Upper lobe of left lung (tissue), 4 donors: ENCODE measurements at regions not wholly inside any gene's neighbourhood (a gene's known extent, or its start where the extent isn't known, plus 50 kb on each side); places are given as distances from the start of the nearest gene placed in this dataset.

Experiments
- EP300 ChIP-seq, 4 donors: sonication (generic); formaldehyde crosslinking; IDR thresholded peaks; one replicate each; pipeline ENCODE4 v1.5.1; 2017; ENCODE audit warnings: antibody characterized with exemption in 4 of 4, control low read depth in 2 of 4
- POLR2A ChIP-seq, 4 donors: fragments of 450-650 bp; IDR thresholded peaks; one replicate each; pipeline ENCODE4 v1.5.1; 2016 to 2017; ENCODE audit warnings: antibody characterized with exemption in 4 of 4, mild to moderate bottlenecking in 2 of 4
- POLR2AphosphoS5 ChIP-seq, 2 donors: sonication (generic); formaldehyde crosslinking; IDR thresholded peaks; one replicate each; pipeline ENCODE4 v1.5.1; 2017; ENCODE audit warnings: antibody characterized with exemption in 2 of 2
- TF ChIP-seq, protein P1 (sequence below), 6 experiments: fragments of 450-650 bp in 4 of 6; fragments of 200-600 bp in 2 of 6; sonication (generic) in 2 of 6; IDR thresholded peaks; one replicate each; pipeline ENCODE4 v1.5.1; 2016 to 2019; ENCODE audit warnings: antibody characterized with exemption in 6 of 6

DNA sequence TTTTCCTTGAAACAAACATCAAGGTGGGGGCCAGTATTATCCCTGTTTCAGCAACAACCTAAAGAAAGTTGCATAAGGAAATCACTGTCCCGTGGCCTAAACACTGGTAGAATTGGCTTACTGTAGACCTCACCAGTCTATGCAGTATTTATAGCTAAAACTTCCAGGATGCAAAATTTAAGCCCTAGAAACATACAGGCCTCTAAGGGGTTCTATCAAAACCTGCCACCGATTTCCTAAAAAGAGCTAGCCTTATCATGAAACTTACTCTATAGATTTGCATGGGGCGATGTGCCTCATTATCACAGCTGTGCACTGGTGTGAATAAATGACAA lies 84.3 kb upstream of the FOXQ1 start:
- TF ChIP-seq, protein P1, sequence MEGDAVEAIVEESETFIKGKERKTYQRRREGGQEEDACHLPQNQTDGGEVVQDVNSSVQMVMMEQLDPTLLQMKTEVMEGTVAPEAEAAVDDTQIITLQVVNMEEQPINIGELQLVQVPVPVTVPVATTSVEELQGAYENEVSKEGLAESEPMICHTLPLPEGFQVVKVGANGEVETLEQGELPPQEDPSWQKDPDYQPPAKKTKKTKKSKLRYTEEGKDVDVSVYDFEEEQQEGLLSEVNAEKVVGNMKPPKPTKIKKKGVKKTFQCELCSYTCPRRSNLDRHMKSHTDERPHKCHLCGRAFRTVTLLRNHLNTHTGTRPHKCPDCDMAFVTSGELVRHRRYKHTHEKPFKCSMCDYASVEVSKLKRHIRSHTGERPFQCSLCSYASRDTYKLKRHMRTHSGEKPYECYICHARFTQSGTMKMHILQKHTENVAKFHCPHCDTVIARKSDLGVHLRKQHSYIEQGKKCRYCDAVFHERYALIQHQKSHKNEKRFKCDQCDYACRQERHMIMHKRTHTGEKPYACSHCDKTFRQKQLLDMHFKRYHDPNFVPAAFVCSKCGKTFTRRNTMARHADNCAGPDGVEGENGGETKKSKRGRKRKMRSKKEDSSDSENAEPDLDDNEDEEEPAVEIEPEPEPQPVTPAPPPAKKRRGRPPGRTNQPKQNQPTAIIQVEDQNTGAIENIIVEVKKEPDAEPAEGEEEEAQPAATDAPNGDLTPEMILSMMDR (IDR thresholded peaks at IDR 0.05), result no peak
- TF ChIP-seq POLR2A (IDR thresholded peaks at IDR 0.05) (no peak), EP300 (IDR thresholded peaks at IDR 0.05) (no peak), POLR2AphosphoS5 (IDR thresholded peaks at IDR 0.05) (no peak)
